GM12878 (cell line): ENCODE measurements at regions not wholly inside any gene's neighbourhood (a gene's known extent, or its start where the extent isn't known, plus 50 kb on each side); places are given as distances from the start of the nearest gene placed in this dataset.

Experiments used
- ATAC-seq: fragments of 200-7000 bp; cut with Tn5 transposase; 3 replicates; pipeline ENCODE4 v1.9.1; 2020; ENCODE audit warnings: mild to moderate bottlenecking, moderate library complexity
- BruUV-seq: library from RNA; stranded (reverse); fragments of 400-500 nt; replicated peaks from 2 replicates; lab custom pipeline; 2021; lab: Mats Ljungman, UMichigan
- CTCF ChIA-PET: fragments of 300-600 bp; sonication (Branson Sonifier 250); formaldehyde crosslinking; extraction: SDS; loops from one replicate; lab custom pipeline; 2021; ENCODE audit warnings: inconsistent platforms; lab: Yijun Ruan, JAX
- POLR2A ChIA-PET: fragments of 350-600 bp; formaldehyde crosslinking; extraction: SDS; loops from one replicate; lab custom pipeline; 2021; ENCODE audit warnings: inconsistent platforms; lab: Charles Lee
- RAD21 ChIA-PET: fragments of 300-600 bp; sonication (Branson Sonifier 250); formaldehyde crosslinking; loops from one replicate; lab custom pipeline; 2023; ENCODE audit warnings: antibody characterized with exemption; ENCODE audit not compliant: unreplicated experiment; lab: Charles Lee
- SMC1A ChIA-PET: fragments of 300-600 bp; sonication (Branson Sonifier 250); formaldehyde crosslinking; loops from one replicate; lab custom pipeline; 2023; ENCODE audit not compliant: unreplicated experiment, uncharacterized antibody; lab: Charles Lee
- DNase-seq: peaks from one replicate; pipeline ENCODE4 v3.0.0-alpha.2; 2011; ENCODE audit warnings: low read depth, low spot score
- FAIRE-seq: peaks from 3 replicates; lab custom pipeline; 2011; peaks lifted over from hg19 to GRCh38; lab: Jason Lieb, UNC
- H2AFZ ChIP-seq: 2 replicates; pipeline ENCODE4 v1.6.0; 2011; ENCODE audit warnings: low read depth, low read length, control low read depth; ENCODE audit not compliant: control insufficient read depth
- H3K27ac ChIP-seq: 2 replicates; pipeline ENCODE4 v1.5.1; 2011; ENCODE audit warnings: control low read depth; ENCODE audit not compliant: control insufficient read depth, insufficient read depth
- H3K27me3 ChIP-seq, 2 experiments: replicated peaks in 1 of 2; 2 replicates each; pipeline versions ENCODE4 v1.6.0 to v1.6.1; 2011; ENCODE audit warnings: low read length in 1 of 2; ENCODE audit not compliant: control insufficient read depth in 2 of 2, insufficient read depth in 2 of 2
- H3K36me3 ChIP-seq, 2 experiments: 2 replicates each; pipeline ENCODE4 v1.5.1; 2011; ENCODE audit warnings: low read length in 1 of 2; ENCODE audit not compliant: control insufficient read depth in 2 of 2, insufficient read depth in 2 of 2
- H3K4me1 ChIP-seq: 2 replicates; pipeline ENCODE4 v1.6.1; 2011; ENCODE audit warnings: mild to moderate bottlenecking, low read length, moderate library complexity, mixed read lengths; ENCODE audit not compliant: control insufficient read depth, insufficient read depth
- H3K4me2 ChIP-seq: 2 replicates; pipeline ENCODE4 v1.6.0; 2011; ENCODE audit warnings: control low read depth; ENCODE audit not compliant: control insufficient read depth, insufficient read depth
- H3K4me3 ChIP-seq: fragments of 200-600 bp; sonication (generic); 2 replicates; pipeline ENCODE4 v1.5.1; 2016
- H3K79me2 ChIP-seq: 2 replicates; pipeline ENCODE4 v1.6.0; 2011; ENCODE audit warnings: low read length; ENCODE audit not compliant: control insufficient read depth, insufficient read depth
- H3K9ac ChIP-seq: 2 replicates; pipeline ENCODE4 v1.8.0; 2011; ENCODE audit warnings: low read length, control low read depth, mixed read lengths; ENCODE audit not compliant: control insufficient read depth, insufficient read depth
- H3K9me3 ChIP-seq: replicated peaks from 3 replicates; pipeline ENCODE4 v1.5.1; 2011; ENCODE audit warnings: mild to moderate bottlenecking, low read length; ENCODE audit not compliant: control insufficient read depth, insufficient read depth
- H4K20me1 ChIP-seq: 2 replicates; pipeline ENCODE4 v1.6.0; 2011; ENCODE audit not compliant: control insufficient read depth, insufficient read depth
- ASH2L ChIP-seq: fragments of 300-600, 200-600 bp; sonication (generic); IDR thresholded peaks from 2 replicates; pipeline ENCODE4 v1.6.1; 2017; ENCODE audit warnings: low read depth, mild to moderate bottlenecking, borderline replicate concordance
- ESRRA ChIP-seq: IDR thresholded peaks from 2 replicates; pipeline ENCODE4 v1.6.1; 2012; ENCODE audit warnings: mild to moderate bottlenecking, low read length, improper control_type of control experiment
- GATAD2B ChIP-seq: fragments of 450-650 bp; conservative IDR thresholded peaks from 2 replicates; pipeline ENCODE4 v1.6.1; 2017; ENCODE audit warnings: low read depth, mild to moderate bottlenecking, moderate library complexity
- HDAC2 ChIP-seq: fragments of 200-600 bp; sonication (generic); IDR thresholded peaks from 2 replicates; pipeline ENCODE4 v1.6.1; 2017
- JUND ChIP-seq: IDR thresholded peaks from 2 replicates; pipeline ENCODE4 v1.6.1; 2012; ENCODE audit warnings: low read depth, mild to moderate bottlenecking, low read length, improper control_type of control experiment, moderate library complexity
- LARP7 ChIP-seq: fragments of 450-650 bp; IDR thresholded peaks from 2 replicates; pipeline ENCODE4 v1.6.1; 2017; ENCODE audit warnings: mild to moderate bottlenecking
- MEF2B ChIP-seq: fragments of 450-650 bp; IDR thresholded peaks from 2 replicates; pipeline ENCODE4 v1.6.1; 2018; ENCODE audit warnings: mild to moderate bottlenecking, moderate library complexity; ENCODE audit not compliant: partially characterized antibody, poor library complexity, severe bottlenecking
- NFYB ChIP-seq: IDR thresholded peaks from 2 replicates; pipeline ENCODE4 v1.6.1; 2011; ENCODE audit warnings: low read depth, mild to moderate bottlenecking, low read length, improper control_type of control experiment, moderate library complexity; ENCODE audit not compliant: insufficient read depth
- RAD21 ChIP-seq: IDR thresholded peaks from 2 replicates; pipeline ENCODE4 v1.6.1; 2011; ENCODE audit warnings: mild to moderate bottlenecking, low read depth, low read length, moderate library complexity; ENCODE audit not compliant: insufficient read depth
- RUNX3 ChIP-seq: IDR thresholded peaks from 2 replicates; pipeline ENCODE4 v1.6.1; 2012; ENCODE audit warnings: low read length, inconsistent platforms
- SMC3 ChIP-seq: IDR thresholded peaks from 2 replicates; pipeline ENCODE4 v1.6.1; 2011; ENCODE audit warnings: low read length, improper control_type of control experiment, borderline replicate concordance
- SPI1 ChIP-seq: IDR thresholded peaks from 2 replicates; pipeline ENCODE4 v1.6.1; 2011; ENCODE audit warnings: low read depth, mild to moderate bottlenecking, low read length, moderate library complexity, borderline replicate concordance; ENCODE audit not compliant: insufficient read depth
- SREBF2 ChIP-seq: IDR thresholded peaks from 2 replicates; pipeline ENCODE4 v1.6.1; 2012; ENCODE audit warnings: mild to moderate bottlenecking, low read length
- ZBED1 ChIP-seq: IDR thresholded peaks from 2 replicates; pipeline ENCODE4 v1.6.1; 2016; ENCODE audit warnings: borderline replicate concordance
- ZSCAN29 ChIP-seq: fragments of 450-650 bp; IDR thresholded peaks from 2 replicates; pipeline ENCODE4 v1.6.1; 2017; ENCODE audit warnings: mild to moderate bottlenecking, moderate library complexity
- WGBS: methylation state at CpG from one replicate; pipeline ENCODE4 v1.1.6; 2016; ENCODE audit warnings: low lambda C conversion rate; ENCODE audit not compliant: insufficient replicate concordance, insufficient coverage; ENCODE audit errors: missing lambda C conversion rate; 5-methylcytosine and 5-hydroxymethylcytosine counted together
- in situ Hi-C: fragments of 300-500 bp; cut with MboI; formaldehyde crosslinking; loops from 9 replicates; pipeline ENCODE4 v1.14.3; 2018; ENCODE audit warnings: mixed read lengths
- intact Hi-C: fragments of 100-400 bp; cut with micrococcal nuclease; formaldehyde crosslinking; loops from one replicate; pipeline ENCODE4 v1.14.2; 2022; ENCODE audit not compliant: unreplicated experiment
- TF ChIP-seq, protein P1 (sequence below): IDR thresholded peaks from 2 replicates; pipeline ENCODE4 v1.6.1; 2012; ENCODE audit warnings: improper control_type of control experiment, low read depth, low read length; ENCODE audit not compliant: insufficient replicate concordance
- TF ChIP-seq, protein P2 (sequence below), 3 experiments: IDR thresholded peaks in 2 of 3; conservative IDR thresholded peaks in 1 of 3; 2 replicates each; pipeline ENCODE4 v1.5.1; 2011; ENCODE audit warnings: low read depth in 3 of 3, low read length in 3 of 3, mild to moderate bottlenecking in 3 of 3, control low read depth in 2 of 3, moderate library complexity in 2 of 3, inconsistent platforms in 1 of 3, mixed read lengths in 1 of 3; ENCODE audit not compliant: control insufficient read depth in 2 of 3, insufficient read depth in 1 of 3; ENCODE audit errors: extremely low read depth in 1 of 3

DNA sequence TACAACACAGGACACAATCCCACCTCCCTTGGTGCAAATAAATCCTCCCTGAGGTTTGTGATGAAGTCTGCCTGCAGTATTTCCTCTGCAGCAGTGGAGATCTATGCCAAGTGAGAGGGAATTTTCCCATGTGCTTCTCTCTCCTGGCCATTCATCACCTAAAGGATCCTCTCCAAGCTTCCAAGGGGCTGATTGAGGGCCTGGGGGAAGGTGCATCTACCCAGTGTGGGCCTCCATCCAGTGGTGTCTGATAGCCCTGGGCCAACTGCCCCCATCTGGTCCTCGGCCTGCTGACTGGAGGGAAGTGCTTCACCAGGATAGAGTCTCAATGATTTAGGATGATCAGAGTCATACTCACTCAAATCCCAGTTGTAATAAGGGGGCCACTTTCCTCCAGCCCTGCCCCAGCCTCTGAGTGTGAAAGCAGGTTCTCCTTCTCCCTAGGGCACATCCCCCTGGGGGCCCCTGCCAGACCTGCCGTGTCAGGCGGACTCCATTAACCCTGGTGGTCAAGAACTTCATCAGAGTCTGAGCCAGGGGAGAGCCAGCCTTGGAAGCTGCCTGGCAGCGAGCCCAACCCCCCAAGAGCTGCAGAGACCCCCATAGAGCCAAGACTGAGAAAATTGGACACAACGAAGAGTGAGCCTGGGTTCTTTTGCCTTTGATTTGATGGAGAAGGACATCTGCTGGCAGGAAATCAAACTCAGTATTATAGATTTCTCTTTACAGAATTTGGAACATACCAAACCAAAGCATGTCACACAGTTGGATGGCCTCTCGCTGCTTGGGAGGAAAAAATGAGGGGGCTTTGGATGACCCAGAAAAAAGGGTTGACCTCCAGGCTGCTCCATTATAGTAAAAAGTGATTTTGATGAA, 509.6 kb downstream of the CMPK2 start:
- Histone ChIP-seq H3K9ac (no peak overlapping the region), H2AFZ (no peak overlapping the region; the same call in 1 of the 2 replicates), H3K4me1 (peaks cover 37% of the 10 kb centered on the region), H3K79me2 (no peaks in the 10 kb centered on the region), H3K9me3 (no peaks in the 10 kb centered on the region; the same call in 2 of the 3 replicates), H3K36me3 (no peaks in the 10 kb centered on the region), H3K4me3 (no peak overlapping the region), H3K4me2 (no peak overlapping the region), H3K27me3 (no peaks in the 10 kb centered on the region), H3K27ac (no peak overlapping the region), H4K20me1 (no peaks in the 10 kb centered on the region)
- BruUV-seq, result no TSS peak
- WGBS, result 20% methylated on average over 6 of the region's 6 CpGs
- in situ Hi-C loops (no loop called here), intact Hi-C loops (loop anchor here (10.0 kb wide), 1 partner anchor 699 kb away; no protein-coding TSS in a partner anchor)
- DNase-seq, result no peak
- FAIRE-seq, result no peak
- POLR2A ChIA-PET, result interaction anchor here (1.2 kb wide), 1 partner anchor 12 kb away, joined by 4 read pairs; no protein-coding TSS in a partner anchor
- SMC1A ChIA-PET, result interaction anchor here (1.0 to 1.8 kb wide), 7 partner anchors 11 to 253 kb away, joined by 3 to 11 read pairs (median 5); no protein-coding TSS in a partner anchor
- RAD21 ChIA-PET, result interaction anchor here (1.1 to 4.2 kb wide), 5 partner anchors 10 to 107 kb away, joined by 3 to 39 read pairs (median 4); no protein-coding TSS in a partner anchor
- ATAC-seq, result no peak
- CTCF ChIA-PET, result interaction anchor here (0.8 to 1.8 kb wide), 8 partner anchors 10 to 253 kb away, joined by 3 to 7 read pairs (median 4); no protein-coding TSS in a partner anchor
- TF ChIP-seq SMC3, result peak; percentile 24; the same call in 1 of the 2 replicates
- no peak for TF ChIP-seq RUNX3
- TF ChIP-seq HDAC2, result no peak
- no peak for TF ChIP-seq SREBF2
- peak; percentile 64 for TF ChIP-seq RAD21
- TF ChIP-seq, protein P1, sequence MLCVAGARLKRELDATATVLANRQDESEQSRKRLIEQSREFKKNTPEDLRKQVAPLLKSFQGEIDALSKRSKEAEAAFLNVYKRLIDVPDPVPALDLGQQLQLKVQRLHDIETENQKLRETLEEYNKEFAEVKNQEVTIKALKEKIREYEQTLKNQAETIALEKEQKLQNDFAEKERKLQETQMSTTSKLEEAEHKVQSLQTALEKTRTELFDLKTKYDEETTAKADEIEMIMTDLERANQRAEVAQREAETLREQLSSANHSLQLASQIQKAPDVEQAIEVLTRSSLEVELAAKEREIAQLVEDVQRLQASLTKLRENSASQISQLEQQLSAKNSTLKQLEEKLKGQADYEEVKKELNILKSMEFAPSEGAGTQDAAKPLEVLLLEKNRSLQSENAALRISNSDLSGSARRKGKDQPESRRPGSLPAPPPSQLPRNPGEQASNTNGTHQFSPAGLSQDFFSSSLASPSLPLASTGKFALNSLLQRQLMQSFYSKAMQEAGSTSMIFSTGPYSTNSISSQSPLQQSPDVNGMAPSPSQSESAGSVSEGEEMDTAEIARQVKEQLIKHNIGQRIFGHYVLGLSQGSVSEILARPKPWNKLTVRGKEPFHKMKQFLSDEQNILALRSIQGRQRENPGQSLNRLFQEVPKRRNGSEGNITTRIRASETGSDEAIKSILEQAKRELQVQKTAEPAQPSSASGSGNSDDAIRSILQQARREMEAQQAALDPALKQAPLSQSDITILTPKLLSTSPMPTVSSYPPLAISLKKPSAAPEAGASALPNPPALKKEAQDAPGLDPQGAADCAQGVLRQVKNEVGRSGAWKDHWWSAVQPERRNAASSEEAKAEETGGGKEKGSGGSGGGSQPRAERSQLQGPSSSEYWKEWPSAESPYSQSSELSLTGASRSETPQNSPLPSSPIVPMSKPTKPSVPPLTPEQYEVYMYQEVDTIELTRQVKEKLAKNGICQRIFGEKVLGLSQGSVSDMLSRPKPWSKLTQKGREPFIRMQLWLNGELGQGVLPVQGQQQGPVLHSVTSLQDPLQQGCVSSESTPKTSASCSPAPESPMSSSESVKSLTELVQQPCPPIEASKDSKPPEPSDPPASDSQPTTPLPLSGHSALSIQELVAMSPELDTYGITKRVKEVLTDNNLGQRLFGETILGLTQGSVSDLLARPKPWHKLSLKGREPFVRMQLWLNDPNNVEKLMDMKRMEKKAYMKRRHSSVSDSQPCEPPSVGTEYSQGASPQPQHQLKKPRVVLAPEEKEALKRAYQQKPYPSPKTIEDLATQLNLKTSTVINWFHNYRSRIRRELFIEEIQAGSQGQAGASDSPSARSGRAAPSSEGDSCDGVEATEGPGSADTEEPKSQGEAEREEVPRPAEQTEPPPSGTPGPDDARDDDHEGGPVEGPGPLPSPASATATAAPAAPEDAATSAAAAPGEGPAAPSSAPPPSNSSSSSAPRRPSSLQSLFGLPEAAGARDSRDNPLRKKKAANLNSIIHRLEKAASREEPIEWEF, result no peak
- TF ChIP-seq ZBED1, result no peak
- TF ChIP-seq, protein P2, sequence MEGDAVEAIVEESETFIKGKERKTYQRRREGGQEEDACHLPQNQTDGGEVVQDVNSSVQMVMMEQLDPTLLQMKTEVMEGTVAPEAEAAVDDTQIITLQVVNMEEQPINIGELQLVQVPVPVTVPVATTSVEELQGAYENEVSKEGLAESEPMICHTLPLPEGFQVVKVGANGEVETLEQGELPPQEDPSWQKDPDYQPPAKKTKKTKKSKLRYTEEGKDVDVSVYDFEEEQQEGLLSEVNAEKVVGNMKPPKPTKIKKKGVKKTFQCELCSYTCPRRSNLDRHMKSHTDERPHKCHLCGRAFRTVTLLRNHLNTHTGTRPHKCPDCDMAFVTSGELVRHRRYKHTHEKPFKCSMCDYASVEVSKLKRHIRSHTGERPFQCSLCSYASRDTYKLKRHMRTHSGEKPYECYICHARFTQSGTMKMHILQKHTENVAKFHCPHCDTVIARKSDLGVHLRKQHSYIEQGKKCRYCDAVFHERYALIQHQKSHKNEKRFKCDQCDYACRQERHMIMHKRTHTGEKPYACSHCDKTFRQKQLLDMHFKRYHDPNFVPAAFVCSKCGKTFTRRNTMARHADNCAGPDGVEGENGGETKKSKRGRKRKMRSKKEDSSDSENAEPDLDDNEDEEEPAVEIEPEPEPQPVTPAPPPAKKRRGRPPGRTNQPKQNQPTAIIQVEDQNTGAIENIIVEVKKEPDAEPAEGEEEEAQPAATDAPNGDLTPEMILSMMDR (IDR thresholded peaks at IDR 0.05 in 2 of 3, conservative IDR thresholded peaks at IDR 0.05 in 1 of 3; ENCODE audit: control insufficient read depth in 2 of 3, extremely low read depth in 1 of 3, insufficient read depth in 1 of 3, low read depth in 3 of 3, low read length in 3 of 3), result peak; percentile 2 to 35 (median 8); a peak in 2 of 6 replicates
- no peak for TF ChIP-seq GATAD2B
- no peak for TF ChIP-seq SPI1
- peak; percentile 84 for TF ChIP-seq MEF2B
- TF ChIP-seq ESRRA, result no peak
- TF ChIP-seq NFYB, result no peak
- TF ChIP-seq ZSCAN29, result no peak
- no peak for TF ChIP-seq JUND
- TF ChIP-seq LARP7, result no peak
- TF ChIP-seq ASH2L, result no peak
